Mesodermal cell (in vitro differentiated cells): ENCODE measurements at regions not wholly inside any gene's neighbourhood (a gene's known extent, or its start where the extent isn't known, plus 50 kb on each side); places are given as distances from the start of the nearest gene placed in this dataset.

Experiments
- H3K27ac ChIP-seq: 2 replicates; pipeline ENCODE4 v1.7.0; 2013; ENCODE audit warnings: mild to moderate bottlenecking, low read depth, low read length, moderate library complexity; ENCODE audit not compliant: severe bottlenecking
- H3K36me3 ChIP-seq: 2 replicates; pipeline ENCODE4 v1.7.1; 2013; ENCODE audit warnings: mild to moderate bottlenecking, low read length, moderate library complexity; ENCODE audit not compliant: control insufficient read depth, insufficient read depth
- H3K4me1 ChIP-seq: one replicate; pipeline ENCODE4 v1.7.1; 2013; ENCODE audit warnings: mild to moderate bottlenecking, low read length; ENCODE audit not compliant: insufficient read depth, control insufficient read depth, poor library complexity, severe bottlenecking
- H3K4me3 ChIP-seq: 2 replicates; pipeline ENCODE4 v1.7.0; 2013; ENCODE audit warnings: low read length, control low read depth, mild to moderate bottlenecking; ENCODE audit not compliant: insufficient read depth, poor library complexity, severe bottlenecking; ENCODE audit errors: extremely low read depth
- H3K9me3 ChIP-seq: 2 replicates; pipeline ENCODE4 v1.7.1; 2013; ENCODE audit warnings: mild to moderate bottlenecking, low read length, moderate library complexity; ENCODE audit not compliant: control insufficient read depth
- WGBS, 2 experiments: methylation state at CpG; one replicate each; pipeline ENCODE4 v1.1.5; 2013; ENCODE audit warnings: missing lambda C conversion rate in 2 of 2; ENCODE audit not compliant: insufficient coverage in 2 of 2; 5-methylcytosine and 5-hydroxymethylcytosine counted together

GRCh38 chr11:69366591-69366990, 72.6 kb downstream of the MYEOV start:
- Histone ChIP-seq H3K27ac (no peak overlapping the region), H3K9me3 (peaks cover 17% of the 10 kb centered on the region), H3K4me1 (no peaks in the 10 kb centered on the region), H3K4me3 (no peak overlapping the region), H3K36me3 (no peaks in the 10 kb centered on the region)
- WGBS, 2 experiments, result no CpG with 5 or more reads among the region's 3 CpGs

DNA sequence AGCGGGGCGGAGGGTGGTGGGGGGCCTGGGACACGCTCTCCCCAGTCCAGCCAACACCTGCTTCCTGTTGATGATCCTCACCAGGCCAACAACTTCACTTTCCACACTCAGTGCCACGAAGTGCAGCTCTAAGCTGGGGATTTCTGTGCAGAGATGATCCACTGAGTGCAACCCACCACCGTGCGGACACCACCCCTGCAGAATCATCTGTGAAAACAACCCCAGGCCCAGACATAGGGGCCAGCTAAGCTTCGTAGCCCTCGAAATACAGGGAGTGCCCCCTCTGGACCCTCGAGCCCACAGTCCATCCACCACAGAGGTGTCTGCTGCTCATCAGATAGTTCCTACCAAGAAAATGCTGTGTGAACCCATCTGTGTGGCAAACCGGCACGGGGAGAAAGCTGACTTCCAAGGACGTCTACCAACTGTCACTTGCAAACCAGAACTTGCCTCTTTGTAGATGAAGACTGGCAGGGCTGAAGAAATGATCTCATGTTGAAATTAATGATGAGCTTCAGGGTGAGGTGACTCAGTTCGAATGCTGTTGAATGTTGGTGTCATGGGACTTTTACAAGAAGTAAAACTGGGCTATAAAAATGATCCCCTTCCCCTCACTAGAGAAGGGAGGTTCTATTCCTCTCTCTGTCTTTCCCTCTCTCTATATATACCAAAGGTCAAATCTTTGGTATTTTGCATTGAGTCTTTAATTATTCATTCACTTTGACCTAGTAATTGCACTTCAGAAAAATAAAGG, 73.4 kb downstream of the MYEOV start:
- 90 to 91% methylated on average over 6 to 12 of the region's 13 CpGs for WGBS, 2 experiments
- Histone ChIP-seq H3K9me3 (peaks cover 17% of the 10 kb centered on the region), H3K27ac (no peak overlapping the region), H3K4me1 (no peaks in the 10 kb centered on the region), H3K4me3 (no peak overlapping the region), H3K36me3 (no peaks in the 10 kb centered on the region)

- H3K36me3 ChIP-seq, result no peaks in the 10 kb centered on the region
Measured at GRCh38 chr11:69368119-69368880, 74.3 kb downstream of the MYEOV start.

DNA sequence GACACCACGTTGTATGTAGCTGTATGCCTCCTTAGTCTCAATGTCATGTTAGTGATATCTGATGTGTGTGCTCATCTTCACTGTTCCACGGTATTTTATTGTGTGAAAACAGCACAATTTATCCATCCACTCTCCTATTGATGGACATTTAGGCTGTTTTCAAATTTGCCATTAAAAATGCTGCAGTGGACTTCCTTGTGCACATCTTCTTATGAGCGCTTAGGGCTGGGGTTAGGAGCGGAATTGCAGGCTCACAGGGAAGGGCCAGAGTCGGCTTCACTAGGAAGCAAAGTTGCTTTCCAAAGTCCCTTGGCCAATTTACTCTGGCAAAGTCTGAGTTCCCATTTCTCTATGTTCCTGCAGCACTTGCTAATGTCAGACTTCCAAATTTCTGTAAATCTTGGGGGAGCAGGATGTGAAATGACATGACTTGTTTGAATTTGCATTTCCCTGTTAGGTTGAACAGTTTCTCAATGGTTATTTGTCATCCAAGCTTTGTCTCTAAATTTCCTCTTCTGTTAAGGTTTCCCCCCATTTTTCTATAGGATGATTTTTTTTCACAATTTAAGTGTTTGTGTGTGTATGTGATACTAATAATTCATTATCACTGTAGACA, 75.4 kb downstream of the MYEOV start:
- 94 to 98% methylated on average over 3 to 5 of the region's 5 CpGs for WGBS, 2 experiments
- Histone ChIP-seq H3K36me3 (no peaks in the 10 kb centered on the region), H3K4me3 (no peak overlapping the region), H3K9me3 (peaks cover 17% of the 10 kb centered on the region), H3K4me1 (no peaks in the 10 kb centered on the region), H3K27ac (no peak overlapping the region)

More at GRCh38 chr11:69368119-69368880, 74.3 kb downstream of the MYEOV start:
- 90 to 96% methylated on average over 5 of the region's 10 CpGs for WGBS, 2 experiments
- peaks cover 17% of the 10 kb centered on the region for H3K9me3 ChIP-seq
- H3K4me1 ChIP-seq, result no peaks in the 10 kb centered on the region
- no peak overlapping the region for H3K27ac ChIP-seq
- no peak overlapping the region for H3K4me3 ChIP-seq

- Histone ChIP-seq H3K36me3 (no peaks in the 10 kb centered on the region), H3K4me3 (no peak overlapping the region), H3K9me3 (peaks cover 17% of the 10 kb centered on the region), H3K4me1 (peaks cover 3% of the 10 kb centered on the region), H3K27ac (no peak overlapping the region)
- 90 to 93% methylated on average over 1 to 2 of the region's 2 CpGs for WGBS, 2 experiments
Measured at GRCh38 chr11:69369945-69370344, 76.0 kb downstream of the MYEOV start.

- WGBS, 2 experiments, result 96 to 97% methylated on average over 10 to 12 of the region's 13 CpGs
Measured at GRCh38 chr11:69370984-69371709, 77.2 kb downstream of the MYEOV start.

GRCh38 chr11:69371731-69372588, 78.0 kb downstream of the MYEOV start:
- H3K4me1 ChIP-seq, result peaks cover 8% of the 10 kb centered on the region
- 93 to 94% methylated on average over 17 of the region's 17 CpGs for WGBS, 2 experiments
- H3K27ac ChIP-seq, result no peak overlapping the region
- no peak overlapping the region for H3K4me3 ChIP-seq
- H3K9me3 ChIP-seq, result peaks cover 17% of the 10 kb centered on the region
- no peaks in the 10 kb centered on the region for H3K36me3 ChIP-seq

More at GRCh38 chr11:69370984-69371709, 77.2 kb downstream of the MYEOV start:
- Histone ChIP-seq H3K4me3 (no peak overlapping the region), H3K9me3 (peaks cover 17% of the 10 kb centered on the region), H3K27ac (no peak overlapping the region), H3K36me3 (no peaks in the 10 kb centered on the region), H3K4me1 (peaks cover 8% of the 10 kb centered on the region)

- 90 to 95% methylated on average over 11 to 13 of the region's 13 CpGs for WGBS, 2 experiments
- Histone ChIP-seq H3K4me3 (no peak overlapping the region), H3K36me3 (no peaks in the 10 kb centered on the region), H3K27ac (no peak overlapping the region), H3K9me3 (peaks cover 17% of the 10 kb centered on the region), H3K4me1 (peaks cover 11% of the 10 kb centered on the region)
Measured at GRCh38 chr11:69372589-69373250, 78.8 kb downstream of the MYEOV start.

DNA sequence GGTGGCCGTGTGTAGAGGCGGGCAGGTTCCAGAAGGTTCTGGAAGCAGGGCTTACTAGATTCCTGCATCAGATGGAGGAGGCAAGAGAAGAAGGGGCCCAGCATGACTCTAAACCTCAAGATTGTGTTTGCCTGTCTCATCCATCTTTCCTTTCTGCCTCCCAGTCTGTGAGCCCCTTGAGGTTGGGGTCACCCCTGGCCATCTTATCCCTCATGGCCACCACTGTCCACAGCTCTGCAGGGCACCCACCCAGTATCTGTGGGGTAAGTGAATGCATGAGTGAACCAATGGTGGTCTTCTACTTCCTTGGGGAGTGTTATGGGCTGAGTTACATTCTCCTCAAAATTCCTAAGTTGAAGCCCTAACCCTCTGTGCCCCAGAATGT, 79.3 kb downstream of the MYEOV start:
- Histone ChIP-seq H3K36me3 (no peaks in the 10 kb centered on the region), H3K4me3 (no peak overlapping the region), H3K4me1 (peaks cover 11% of the 10 kb centered on the region), H3K9me3 (peaks cover 17% of the 10 kb centered on the region), H3K27ac (no peak overlapping the region)
- 90 to 100% methylated on average over 2 of the region's 2 CpGs for WGBS, 2 experiments
